Activated CD8-positive, alpha-beta T cell treated with anti-CD3 and anti-CD28 coated beads, Interleukin-2, amount 10 ng/mL, durations not matched to agents 7 days and 5 days (primary cell): ENCODE measurements at regions not wholly inside any gene's neighbourhood (a gene's known extent, or its start where the extent isn't known, plus 50 kb on each side); places are given as distances from the start of the nearest gene placed in this dataset.
A peak's percentile ranks its signal among the peaks of the same experiment; 100 is the strongest.
"Not testable (repeated sequence)": the region's sequence is repeated elsewhere in the genome, so short reads cannot be mapped to it uniquely, and the experiment has no call there.

Experiments used
- ATAC-seq: fragments of 150-1000 bp; cut with Tn5 transposase; one replicate; pipeline ENCODE4 v1.10.0; 2021; ENCODE audit warnings: moderate library complexity
- CTCF ChIA-PET: fragments of 350-600 bp; sonication (Branson Sonifier 250); formaldehyde crosslinking; loops from one replicate; lab custom pipeline; 2021; ENCODE audit warnings: antibody characterized with exemption; lab: Charles Lee
- POLR2A ChIA-PET: fragments of 350-600 bp; sonication (Branson Sonifier 250); formaldehyde crosslinking; loops from one replicate; lab custom pipeline; 2021; ENCODE audit warnings: antibody characterized with exemption; lab: Charles Lee
- DNase-seq: peaks from one replicate; pipeline ENCODE4 v3.0.0-alpha.2; 2020
- H3K27ac Mint-ChIP-seq: one replicate; pipeline ENCODE4 v1.8.0; 2021; ENCODE audit warnings: mild to moderate bottlenecking, mixed read lengths
- H3K27me3 Mint-ChIP-seq: one replicate; pipeline ENCODE4 v1.8.0; 2021; ENCODE audit warnings: low read depth, mixed read lengths
- H3K36me3 Mint-ChIP-seq: one replicate; pipeline ENCODE4 v1.8.0; 2021; ENCODE audit warnings: low read depth, mixed read lengths
- H3K4me1 Mint-ChIP-seq: one replicate; pipeline ENCODE4 v1.8.0; 2021; ENCODE audit warnings: low read depth, mixed read lengths
- H3K4me3 Mint-ChIP-seq: one replicate; pipeline ENCODE4 v1.8.0; 2021; ENCODE audit warnings: mild to moderate bottlenecking, mixed read lengths
- H3K9me3 Mint-ChIP-seq: one replicate; pipeline ENCODE4 v1.8.0; 2022; ENCODE audit warnings: mixed read lengths; ENCODE audit not compliant: insufficient read depth

DNA sequence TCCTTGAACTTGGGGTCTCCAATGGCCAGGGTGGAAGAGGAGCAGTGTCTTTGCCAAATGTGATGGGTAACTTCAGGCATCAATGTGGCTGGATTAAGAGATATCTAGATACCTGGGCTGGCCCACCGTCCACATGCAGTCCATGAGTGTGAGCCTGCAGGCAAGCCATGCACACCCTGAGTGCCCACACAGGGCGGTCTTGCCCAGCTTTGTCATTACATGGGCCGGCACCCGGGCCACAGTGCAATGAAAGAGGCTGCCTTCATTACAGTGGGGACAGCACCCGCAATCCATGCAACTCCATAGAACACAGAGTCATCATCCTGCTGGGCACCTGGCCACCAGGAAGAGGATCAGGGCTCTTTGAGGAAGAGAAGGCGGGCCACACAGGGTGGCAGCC is 263.8 kb upstream of the IRX1 start:
- DNase-seq (no peak), ATAC-seq (no peak)
- Mint-ChIP-seq H3K9me3 (peaks cover 1% of the 10 kb centered on the region), H3K4me1 (no peaks in the 10 kb centered on the region), H3K27me3 (no peaks in the 10 kb centered on the region), H3K27ac (no peak overlapping the region), H3K36me3 (no peaks in the 10 kb centered on the region), H3K4me3 (no peak overlapping the region)
- POLR2A ChIA-PET, result no interaction called here
- CTCF ChIA-PET, result no interaction called here

DNA sequence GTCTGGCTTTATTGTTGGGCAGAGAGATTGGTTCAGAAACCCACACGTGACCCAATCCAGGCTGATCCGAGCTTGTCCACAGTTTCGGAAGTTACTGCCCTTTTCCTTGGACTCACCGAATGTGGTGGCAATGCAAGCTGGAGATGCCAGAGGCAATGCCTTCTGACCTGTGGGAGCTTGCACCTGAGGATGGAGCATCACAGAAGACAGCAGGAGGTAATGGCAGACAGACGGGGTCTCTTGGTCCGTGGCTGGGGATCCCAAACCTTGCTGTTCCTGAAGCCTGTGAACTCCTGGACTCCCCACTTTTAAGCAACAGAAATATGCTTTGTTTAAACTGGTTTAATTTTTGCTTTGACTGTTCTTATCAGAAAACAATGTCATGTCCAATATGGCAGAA is 265.2 kb upstream of the IRX1 start:
- ATAC-seq, result no peak

DNA sequence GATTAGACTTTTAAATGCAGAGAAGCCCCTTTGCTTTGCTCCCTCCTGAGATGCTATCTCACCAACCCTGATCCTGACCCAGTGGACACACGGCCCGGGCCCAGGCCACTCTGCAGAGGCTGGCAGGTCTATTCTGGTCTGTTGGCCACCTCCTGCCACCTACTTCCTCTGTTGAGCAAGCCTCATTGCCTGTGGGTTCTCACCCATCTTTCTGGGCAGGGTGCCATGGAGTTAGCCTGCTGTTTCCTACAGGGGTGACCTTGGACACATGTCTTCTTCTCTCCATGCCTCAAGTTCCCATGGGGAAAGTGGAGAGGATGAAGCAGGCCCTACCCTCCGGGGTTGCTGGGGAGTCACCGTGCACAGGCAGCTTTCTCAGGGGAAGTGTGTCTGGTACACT is 266.2 kb upstream of the IRX1 start:
- peaks cover 12% of the 10 kb centered on the region for H3K9me3 Mint-ChIP-seq
- H3K27ac Mint-ChIP-seq, result no peak overlapping the region
- no peak overlapping the region for H3K4me3 Mint-ChIP-seq
- no peak for ATAC-seq
- H3K27me3 Mint-ChIP-seq, result no peaks in the 10 kb centered on the region
- H3K36me3 Mint-ChIP-seq, result no peaks in the 10 kb centered on the region
- ChIA-PET POLR2A (no interaction called here), CTCF (no interaction called here)
- DNase-seq, result no peak
- H3K4me1 Mint-ChIP-seq, result no peaks in the 10 kb centered on the region

More for the DNA sequence above, 265.2 kb upstream of the IRX1 start:
- DNase-seq, result no peak
- H3K27me3 Mint-ChIP-seq, result no peaks in the 10 kb centered on the region
- H3K4me3 Mint-ChIP-seq, result no peak overlapping the region
- ChIA-PET CTCF (no interaction called here), POLR2A (no interaction called here)
- H3K27ac Mint-ChIP-seq, result no peak overlapping the region
- no peaks in the 10 kb centered on the region for H3K4me1 Mint-ChIP-seq
- no peaks in the 10 kb centered on the region for H3K36me3 Mint-ChIP-seq
- peaks cover 6% of the 10 kb centered on the region for H3K9me3 Mint-ChIP-seq

DNA sequence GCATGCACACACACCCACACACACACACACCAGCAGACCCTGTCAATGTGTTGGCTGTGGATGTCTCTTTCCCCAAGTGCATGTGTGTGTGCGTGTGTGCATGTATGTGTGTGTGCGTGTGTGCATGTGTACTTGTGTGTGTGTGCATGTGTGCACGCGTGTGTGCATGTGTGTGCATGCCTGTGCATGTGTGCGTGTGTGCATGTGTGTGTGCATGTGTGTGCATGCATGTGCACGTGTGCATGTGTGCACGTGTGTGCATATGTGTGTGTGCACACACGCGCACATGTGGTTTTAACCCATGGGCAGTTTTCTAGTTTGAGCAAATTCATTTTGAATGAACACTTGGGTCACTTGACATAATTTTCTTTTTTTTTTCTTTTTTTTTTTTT is 268.8 kb upstream of the IRX1 start:
- no peak overlapping the region for H3K27ac Mint-ChIP-seq
- no peak for DNase-seq
- H3K27me3 Mint-ChIP-seq, result no peaks in the 10 kb centered on the region
- ChIA-PET CTCF (no interaction called here), POLR2A (no interaction called here)
- H3K4me1 Mint-ChIP-seq, result no peaks in the 10 kb centered on the region
- peaks cover 12% of the 10 kb centered on the region for H3K9me3 Mint-ChIP-seq
- no peak overlapping the region for H3K4me3 Mint-ChIP-seq
- H3K36me3 Mint-ChIP-seq, result no peaks in the 10 kb centered on the region
- ATAC-seq, result no peak

DNA sequence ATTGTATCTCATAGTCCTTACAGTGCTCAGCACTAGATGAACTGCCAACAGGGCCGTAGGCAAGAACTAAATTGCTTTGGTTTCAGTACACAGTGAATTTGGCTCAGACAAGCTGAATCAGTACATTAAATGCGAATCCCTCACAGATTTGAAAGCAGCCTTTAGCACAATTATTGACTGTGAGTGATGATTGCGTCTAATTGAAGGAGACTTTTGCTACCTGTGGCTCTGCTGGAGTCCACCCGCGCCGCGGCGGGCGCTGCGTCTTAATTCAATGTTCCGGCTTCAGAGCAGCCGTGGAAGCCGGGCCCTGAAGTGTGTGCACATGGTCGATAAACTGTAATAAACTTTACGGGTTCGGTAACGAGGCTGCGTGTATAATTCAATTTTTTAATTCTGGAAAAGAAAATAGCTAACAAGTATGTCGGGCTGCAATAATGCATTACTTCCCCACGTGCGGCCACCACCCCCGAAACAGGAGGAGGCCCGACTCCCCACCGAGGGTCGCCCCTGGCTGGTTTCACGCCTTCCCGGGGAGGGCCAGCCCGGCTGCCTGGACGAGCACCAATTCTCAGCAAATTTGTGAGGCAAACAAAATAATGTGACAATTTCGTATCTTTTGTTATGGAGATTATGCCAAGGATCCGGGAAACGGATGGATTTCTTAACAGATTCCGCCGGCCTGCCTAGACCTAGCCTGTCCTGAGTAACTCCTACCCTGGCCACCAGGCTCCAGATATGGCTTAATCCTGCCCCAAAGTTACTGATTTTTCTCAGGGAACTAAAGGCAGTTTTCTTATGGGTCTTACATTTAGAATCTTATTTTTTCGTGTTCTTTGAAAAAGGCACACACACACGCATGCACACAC is 269.4 kb upstream of the IRX1 start:
- no peaks in the 10 kb centered on the region for H3K27me3 Mint-ChIP-seq
- H3K4me1 Mint-ChIP-seq, result no peaks in the 10 kb centered on the region
- ATAC-seq, result no peak
- H3K36me3 Mint-ChIP-seq, result no peaks in the 10 kb centered on the region
- ChIA-PET CTCF (no interaction called here), POLR2A (no interaction called here)
- H3K4me3 Mint-ChIP-seq, result no peak overlapping the region
- no peak overlapping the region for H3K27ac Mint-ChIP-seq
- peaks cover 12% of the 10 kb centered on the region for H3K9me3 Mint-ChIP-seq
- no peak for DNase-seq

DNA sequence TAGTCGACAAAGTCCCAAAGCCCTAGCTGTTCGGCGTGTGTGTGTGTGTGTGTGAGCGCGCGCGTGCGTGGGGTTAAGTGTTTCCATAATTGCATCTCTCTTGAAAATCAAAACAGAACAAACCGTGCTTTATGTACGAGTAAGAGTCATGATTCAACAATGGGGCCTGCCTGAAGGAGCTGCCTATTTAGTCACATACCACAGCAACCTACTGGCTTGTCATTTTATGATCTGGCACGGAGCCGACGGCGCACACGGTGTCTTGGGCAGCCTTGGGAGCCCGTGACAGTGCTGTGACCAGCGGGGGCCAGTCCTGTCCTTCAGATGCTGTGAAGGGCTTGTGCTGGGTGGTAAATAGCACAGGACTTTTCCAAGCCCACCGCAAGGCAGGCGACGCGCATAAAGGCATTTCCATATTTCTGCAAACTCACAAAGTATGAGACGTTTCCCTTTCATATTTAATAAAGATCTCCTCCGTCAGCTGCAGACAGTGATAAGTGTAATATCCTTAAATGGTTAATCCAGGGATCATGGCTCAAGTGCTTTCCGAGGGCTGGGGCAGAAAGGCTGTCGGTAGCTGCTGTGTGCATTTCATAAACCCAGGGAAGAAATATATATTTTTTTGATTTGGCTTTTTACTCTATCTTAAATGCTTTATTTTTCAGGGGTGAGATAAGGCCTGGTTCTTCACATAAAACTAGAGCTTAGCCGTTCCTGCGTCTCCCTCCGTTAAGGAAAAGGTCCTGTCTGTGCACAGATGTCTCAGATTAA is 270.2 kb upstream of the IRX1 start:
- Mint-ChIP-seq H3K4me1 (no peaks in the 10 kb centered on the region), H3K36me3 (no peaks in the 10 kb centered on the region), H3K9me3 (peaks cover 12% of the 10 kb centered on the region), H3K4me3 (no peak overlapping the region), H3K27ac (no peak overlapping the region), H3K27me3 (no peaks in the 10 kb centered on the region)
- DNase-seq (no peak), ATAC-seq (no peak)
- ChIA-PET POLR2A (no interaction called here), CTCF (no interaction called here)

DNA sequence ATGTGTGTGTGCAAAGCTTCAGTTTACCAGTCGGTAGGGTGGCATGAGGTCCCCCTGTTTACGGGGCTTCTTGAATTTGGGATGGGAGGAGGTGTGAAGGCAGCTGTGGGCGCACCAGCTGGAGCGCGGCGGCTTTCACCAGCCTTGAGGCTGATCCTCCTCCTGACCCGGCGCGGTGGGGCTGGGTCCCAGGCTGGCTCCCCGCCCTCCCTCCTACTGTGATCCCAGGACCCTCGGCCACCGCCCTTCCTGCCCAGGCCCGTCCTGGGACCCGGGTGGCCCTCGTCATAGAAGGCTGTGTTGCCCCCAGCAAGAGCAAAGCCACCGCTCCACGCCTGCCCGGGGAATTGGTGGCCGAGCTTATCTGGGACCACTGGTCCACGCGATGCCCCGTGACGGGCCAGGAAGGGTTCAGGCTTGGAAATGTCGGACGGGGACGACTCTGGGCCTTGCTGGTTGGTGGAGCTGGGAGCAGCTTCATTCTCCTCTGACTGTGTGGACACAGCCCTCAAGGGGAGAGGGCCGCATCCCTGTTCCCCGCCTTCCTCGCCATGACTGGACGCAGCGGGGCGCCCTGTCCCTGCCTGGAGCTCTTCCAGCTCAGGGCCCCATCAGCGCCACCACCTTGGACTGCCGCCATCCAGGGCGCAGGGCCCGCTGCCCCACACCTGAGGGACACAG is 271.1 kb upstream of the IRX1 start:
- CTCF ChIA-PET, result no interaction called here

DNA sequence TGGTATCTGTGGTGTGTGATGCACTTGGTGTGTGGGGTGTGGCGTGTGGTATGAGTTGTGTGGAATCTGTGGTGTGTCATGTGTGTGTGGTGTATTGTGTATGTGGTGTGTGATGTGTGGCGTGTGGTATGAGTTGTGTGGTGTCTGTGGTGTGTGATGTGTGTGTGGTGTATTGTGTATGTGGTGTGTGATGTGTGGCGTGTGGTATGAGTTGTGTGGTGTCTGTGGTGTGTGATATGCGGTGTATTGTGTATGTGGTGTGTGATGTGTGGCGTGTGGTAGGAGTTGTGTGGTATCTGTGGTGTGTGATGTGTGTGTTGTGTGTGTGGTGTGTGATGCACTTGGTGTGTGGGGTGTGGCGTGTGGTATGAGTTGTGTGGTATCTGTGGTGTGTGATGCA is 271.7 kb upstream of the IRX1 start:
- H3K36me3 Mint-ChIP-seq, DNase-seq, POLR2A ChIA-PET, H3K4me3 Mint-ChIP-seq, H3K4me1 Mint-ChIP-seq, H3K27me3 Mint-ChIP-seq, ATAC-seq, CTCF ChIA-PET, H3K27ac Mint-ChIP-seq: not testable (repeated sequence)
- H3K9me3 Mint-ChIP-seq, result peaks cover 12% of the 10 kb centered on the region

More for the DNA sequence above, 271.1 kb upstream of the IRX1 start:
- ATAC-seq (peak; percentile 47), DNase-seq (peak; percentile 20)
- Mint-ChIP-seq H3K4me1 (no peaks in the 10 kb centered on the region), H3K27me3 (no peaks in the 10 kb centered on the region), H3K4me3 (no peak overlapping the region), H3K27ac (no peak overlapping the region), H3K36me3 (no peaks in the 10 kb centered on the region), H3K9me3 (peaks cover 12% of the 10 kb centered on the region)
- POLR2A ChIA-PET, result no interaction called here

DNA sequence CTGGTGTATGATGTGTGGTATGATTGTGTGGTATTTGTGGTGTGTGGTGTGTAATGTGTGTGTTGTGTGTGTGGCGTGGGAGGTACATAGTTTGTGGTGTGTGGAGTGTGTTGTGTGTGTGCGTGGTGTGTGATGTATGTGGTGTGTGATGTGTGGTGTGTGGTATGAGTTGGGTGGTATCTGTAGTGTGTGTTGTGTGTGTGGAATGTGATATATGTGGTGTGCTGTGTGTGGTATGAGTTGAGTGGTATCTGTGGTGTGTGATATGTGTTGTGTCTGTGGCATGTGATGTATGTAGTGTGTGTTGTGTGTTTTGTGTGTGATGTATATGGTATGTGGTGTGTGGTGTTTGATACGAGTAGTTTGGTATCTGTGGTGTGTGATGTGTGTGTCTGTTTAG is 272.5 kb upstream of the IRX1 start:
- ChIA-PET CTCF (no interaction called here), POLR2A (no interaction called here)
- H3K4me3 Mint-ChIP-seq, result no peak overlapping the region
- H3K4me1 Mint-ChIP-seq, result no peaks in the 10 kb centered on the region
- no peak overlapping the region for H3K27ac Mint-ChIP-seq
- no peaks in the 10 kb centered on the region for H3K36me3 Mint-ChIP-seq
- ATAC-seq (no peak), DNase-seq (no peak)
- H3K9me3 Mint-ChIP-seq, result peaks cover 12% of the 10 kb centered on the region
- no peaks in the 10 kb centered on the region for H3K27me3 Mint-ChIP-seq

DNA sequence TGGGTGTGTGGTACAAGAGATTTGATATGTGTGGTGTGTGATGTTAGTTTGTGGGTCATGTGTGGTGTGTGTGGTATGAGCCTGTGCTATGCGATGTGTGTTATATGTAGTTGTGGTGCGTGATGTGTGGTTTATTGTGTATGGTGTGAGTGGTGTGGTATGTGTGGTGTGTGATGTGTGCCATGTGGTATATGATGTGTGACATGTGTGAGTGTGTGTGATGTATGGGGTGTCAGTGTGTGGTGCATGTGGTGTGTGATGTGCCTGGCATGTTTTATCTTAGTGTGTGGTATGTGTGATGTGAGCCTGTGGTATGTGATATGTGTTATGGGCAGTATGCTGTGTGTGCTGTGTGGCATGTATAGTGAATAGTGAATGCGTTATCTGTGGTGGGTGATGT is 273.0 kb upstream of the IRX1 start:
- POLR2A ChIA-PET, result no interaction called here
- no peak for ATAC-seq

DNA sequence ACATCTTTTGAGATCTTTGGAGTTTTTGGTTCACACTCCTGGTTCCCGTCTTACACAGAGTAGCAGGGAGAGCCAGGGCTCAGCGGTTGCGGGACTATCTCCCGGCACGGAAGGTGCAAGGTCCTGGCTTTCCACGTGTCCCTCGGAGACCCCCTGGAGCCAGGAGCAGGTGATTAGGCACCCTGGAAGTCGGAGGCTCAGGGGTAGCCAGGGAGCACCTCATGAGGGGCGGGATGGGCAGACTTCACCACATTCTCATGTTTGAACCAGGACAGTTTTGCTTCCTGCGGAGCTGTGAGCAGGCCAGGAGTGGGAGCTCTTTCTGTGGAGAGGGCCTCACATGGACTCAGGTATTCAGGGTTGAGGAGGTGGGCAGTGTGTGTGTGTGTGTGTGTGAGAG is 273.7 kb upstream of the IRX1 start:
- ATAC-seq (no peak), DNase-seq (no peak)
- Mint-ChIP-seq H3K4me1 (no peaks in the 10 kb centered on the region), H3K27ac (no peak overlapping the region), H3K36me3 (no peaks in the 10 kb centered on the region), H3K4me3 (no peak overlapping the region), H3K9me3 (peaks cover 12% of the 10 kb centered on the region), H3K27me3 (no peaks in the 10 kb centered on the region)
- POLR2A ChIA-PET, result no interaction called here
- CTCF ChIA-PET, result no interaction called here

More for the DNA sequence above, 273.0 kb upstream of the IRX1 start:
- Mint-ChIP-seq H3K4me1 (no peaks in the 10 kb centered on the region), H3K9me3 (peaks cover 12% of the 10 kb centered on the region), H3K4me3 (no peak overlapping the region), H3K27me3 (no peaks in the 10 kb centered on the region), H3K36me3 (no peaks in the 10 kb centered on the region), H3K27ac (no peak overlapping the region)
- CTCF ChIA-PET, result no interaction called here
- DNase-seq, result no peak
